GM18511 (cell line): ENCODE measurements at regions not wholly inside any gene's neighbourhood (a gene's known extent, or its start where the extent isn't known, plus 50 kb on each side); places are given as distances from the start of the nearest gene placed in this dataset.

ENCODE experiments used
- ATAC-seq: cut with Tn5 transposase; IDR thresholded peaks from one replicate; pipeline ENCODE4 v1.9.1; 2021; ENCODE audit warnings: mild to moderate bottlenecking, moderate library complexity; ENCODE audit not compliant: unreplicated experiment

GRCh38 chr2:6676776-6677175 lies 188.9 kb downstream of the CMPK2 start:
- no peak for ATAC-seq

DNA sequence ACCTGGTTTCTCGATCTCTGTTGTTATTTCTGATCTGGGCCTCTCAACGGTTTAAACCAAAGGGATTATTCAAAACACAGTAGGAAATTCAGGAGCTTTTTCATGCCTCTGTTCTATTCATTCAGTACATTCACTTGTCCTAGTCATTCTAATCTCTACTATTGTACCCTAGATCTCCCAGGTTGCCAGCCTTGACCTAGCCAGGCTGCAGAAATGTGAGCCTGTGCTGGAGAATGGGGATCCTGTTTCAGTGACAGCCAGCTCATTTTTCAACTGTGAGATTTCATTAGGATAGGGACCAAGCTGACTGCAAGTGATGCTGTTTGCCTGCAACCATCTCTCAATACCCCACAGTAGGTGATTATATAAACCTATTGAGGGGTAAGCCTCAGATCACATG lies 186.2 kb downstream of the CMPK2 start:
- ATAC-seq: no peak

DNA sequence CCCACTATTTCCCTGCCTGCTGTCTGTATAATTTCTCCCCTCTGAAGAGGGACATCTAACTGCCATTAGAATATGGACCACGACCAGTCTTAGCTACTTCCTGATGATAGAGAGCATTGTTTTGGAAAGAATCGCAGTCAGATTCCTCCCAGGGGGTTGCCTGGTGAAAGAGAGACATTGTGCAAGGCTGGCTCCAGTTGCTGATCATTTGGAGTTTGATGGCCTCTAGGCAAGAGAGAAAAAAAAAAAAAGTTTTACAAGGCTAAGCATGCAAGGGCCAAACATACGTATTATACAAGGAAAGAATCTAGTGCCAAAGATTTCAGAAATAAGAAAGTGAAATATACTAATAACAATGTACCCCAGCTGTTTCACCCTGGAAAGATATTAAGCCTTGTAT lies 182.2 kb downstream of the CMPK2 start:
- no peak for ATAC-seq

- no peak for ATAC-seq
Observed at GRCh38 chr2:6685447-6685846, 180.3 kb downstream of the CMPK2 start.

- ATAC-seq: no peak
Observed at GRCh38 chr2:6692056-6692455, 173.7 kb downstream of the CMPK2 start.

DNA sequence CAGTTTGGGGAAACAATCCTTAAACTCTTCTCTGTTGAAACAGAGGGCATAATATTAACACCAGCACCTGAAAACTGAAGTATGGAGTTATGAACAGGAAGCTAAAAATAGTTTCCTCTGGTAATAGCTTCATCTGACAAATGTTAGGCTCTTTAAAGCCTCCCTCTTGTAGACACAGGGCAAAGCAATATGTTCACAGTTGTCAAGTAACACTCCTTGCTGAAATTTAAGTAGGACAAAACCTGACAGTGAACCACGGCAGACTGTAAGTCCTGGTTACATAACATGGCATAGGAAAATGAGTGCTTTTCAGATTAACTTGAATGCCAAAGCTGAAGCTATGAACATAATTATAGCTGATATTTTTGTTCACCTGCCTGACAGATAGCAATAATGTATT lies 172.9 kb downstream of the CMPK2 start:
- no peak for ATAC-seq

DNA sequence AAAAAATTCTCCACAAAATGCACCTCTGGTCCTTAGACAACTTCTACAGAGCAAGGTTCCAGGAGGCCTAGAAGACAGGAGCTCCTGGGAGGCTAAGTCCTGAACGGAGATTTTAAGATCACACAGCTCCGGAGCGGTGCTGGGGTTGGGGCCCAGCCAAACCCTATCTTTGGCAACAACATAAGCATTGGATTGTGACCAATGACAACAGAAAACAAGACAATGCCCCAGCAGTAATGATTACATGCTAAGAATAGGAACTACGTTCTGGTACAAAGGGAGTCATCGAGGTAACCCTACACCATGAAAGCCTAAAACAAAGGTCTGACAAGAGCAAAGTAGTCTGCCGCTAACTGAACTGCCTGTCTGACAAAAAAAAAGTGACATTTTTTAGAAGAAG lies 171.2 kb downstream of the CMPK2 start:
- no peak for ATAC-seq

GRCh38 chr2:6700335-6700734 lies 165.4 kb downstream of the CMPK2 start:
- ATAC-seq: no peak

DNA sequence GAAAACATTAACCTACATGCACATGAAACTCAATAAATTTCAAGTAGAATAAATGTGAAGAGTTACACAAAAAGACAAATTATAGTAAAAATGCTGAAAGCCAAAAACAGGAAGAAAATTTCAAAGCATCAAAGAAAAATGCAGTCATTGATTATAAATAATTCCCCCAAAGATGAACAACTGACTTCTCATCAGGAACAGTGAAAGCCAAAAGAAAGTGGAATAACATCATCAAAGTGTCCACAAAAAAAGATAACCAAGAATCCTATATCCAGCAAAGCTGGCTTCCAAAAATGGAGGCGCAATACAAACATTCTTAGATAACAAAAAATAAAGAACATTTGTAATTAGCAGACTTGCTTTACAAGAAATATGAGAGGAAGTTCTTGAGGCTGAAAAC lies 161.6 kb downstream of the CMPK2 start:
- no peak for ATAC-seq

- no peak for ATAC-seq
Observed at GRCh38 chr2:6721395-6721794, 144.3 kb downstream of the CMPK2 start.

GRCh38 chr2:6722574-6722973 lies 143.1 kb downstream of the CMPK2 start:
- no peak for ATAC-seq

GRCh38 chr2:6723865-6724604 lies 141.7 kb downstream of the CMPK2 start:
- ATAC-seq: no peak

- ATAC-seq: no peak
Observed at GRCh38 chr2:6724605-6725140, 141.0 kb downstream of the CMPK2 start.

- no peak for ATAC-seq
Observed at GRCh38 chr2:6728156-6728555, 137.6 kb downstream of the CMPK2 start.

DNA sequence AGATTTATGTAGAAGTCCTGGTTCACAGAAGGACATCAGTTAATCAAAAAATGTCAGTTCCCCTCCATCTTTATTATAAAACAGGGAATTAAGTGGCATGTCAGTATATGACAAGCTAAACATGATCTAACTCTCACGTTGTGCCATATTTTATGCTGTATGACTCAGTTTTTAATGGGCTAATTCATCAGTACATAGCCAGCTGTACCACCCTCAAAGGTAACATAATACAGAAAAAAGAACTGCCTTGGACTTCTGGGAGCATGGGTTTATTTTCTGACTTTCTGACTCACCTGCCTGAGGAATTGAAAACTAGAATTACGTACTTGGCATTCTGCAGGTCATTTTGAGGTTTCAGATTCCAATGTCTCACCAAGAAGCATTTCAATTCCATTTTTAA lies 135.7 kb downstream of the CMPK2 start:
- ATAC-seq: no peak

DNA sequence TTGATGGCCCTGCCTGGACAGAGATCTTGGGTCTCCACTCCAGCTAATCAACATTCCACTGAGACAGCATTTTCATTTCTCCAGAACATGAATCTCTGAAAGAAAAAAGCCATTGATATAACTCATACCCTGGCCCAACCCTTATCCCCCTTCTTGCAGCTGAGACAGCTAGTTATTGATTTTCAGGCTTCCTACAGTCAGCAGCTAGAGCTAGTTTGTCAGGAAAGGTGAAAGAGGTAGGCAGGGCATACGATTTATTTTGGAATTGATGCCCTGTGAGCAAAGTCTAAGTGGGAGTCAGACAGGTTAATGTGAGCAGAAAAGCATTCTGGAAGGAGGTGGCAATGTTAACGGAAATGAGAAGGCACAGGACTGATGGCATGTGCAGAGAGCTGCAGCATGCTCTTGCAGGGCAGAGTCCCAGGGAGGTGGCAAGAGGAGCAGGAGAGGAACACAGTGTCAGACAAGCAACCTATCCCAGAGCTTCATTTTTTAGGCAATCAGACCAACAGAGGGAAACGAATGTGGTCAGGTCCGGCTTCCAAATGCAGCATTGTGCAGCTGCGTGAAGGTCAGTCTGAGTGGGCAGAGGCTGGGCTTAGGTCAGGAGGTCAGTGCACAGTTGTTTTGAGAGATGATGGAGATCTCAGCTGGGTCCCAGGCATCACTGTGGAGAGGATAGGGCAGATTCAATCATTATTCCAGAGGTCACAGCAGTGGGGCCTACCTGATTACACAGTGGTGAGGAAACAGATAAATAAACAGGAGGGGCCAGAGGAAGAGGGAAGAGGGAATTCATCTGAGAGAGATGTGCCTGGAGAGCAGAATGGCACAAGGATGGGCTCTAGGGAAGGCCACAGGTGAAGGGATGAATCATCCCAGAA lies 134.8 kb downstream of the CMPK2 start:
- ATAC-seq: no peak

DNA sequence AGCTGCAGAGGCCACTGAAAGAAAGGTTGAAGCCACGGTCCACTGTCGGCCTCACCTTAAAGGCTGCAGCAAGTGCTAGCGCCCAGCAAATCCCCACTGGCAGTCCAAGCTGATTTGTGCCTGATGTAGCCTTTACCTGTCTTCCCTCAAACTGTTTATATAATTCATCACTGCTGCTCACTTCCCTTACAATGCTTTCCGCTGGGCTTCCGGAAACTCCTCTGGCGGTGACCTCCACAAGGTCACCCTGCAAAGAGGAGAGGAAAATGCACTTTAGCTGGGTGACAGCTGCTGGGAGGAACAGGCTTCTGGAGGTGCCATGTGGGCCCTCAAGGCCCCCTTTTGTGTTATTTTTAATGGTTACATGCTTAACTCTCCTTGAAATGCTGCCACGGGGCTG lies 126.2 kb downstream of the CMPK2 start:
- ATAC-seq: no peak

- no peak for ATAC-seq
Observed at GRCh38 chr2:6741229-6741628, 124.5 kb downstream of the CMPK2 start.

DNA sequence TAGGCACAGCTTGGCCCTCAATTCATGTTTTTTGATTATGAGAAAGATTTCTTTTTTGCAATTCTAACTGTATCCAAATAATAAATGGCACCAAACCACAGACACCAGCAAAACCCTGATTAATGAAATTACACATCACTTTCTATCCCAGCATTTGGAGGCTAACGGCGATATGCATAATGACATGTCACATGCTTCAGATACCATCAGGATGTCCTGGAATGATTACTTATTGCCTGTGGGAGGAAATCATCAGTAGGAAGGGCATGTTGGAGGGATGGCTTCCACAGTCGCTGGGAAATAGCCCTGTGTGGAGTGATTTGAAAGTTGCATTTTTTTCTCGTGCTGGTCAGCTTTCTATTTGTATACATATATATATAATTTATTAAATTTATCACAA lies 121.7 kb downstream of the CMPK2 start:
- ATAC-seq: no peak

DNA sequence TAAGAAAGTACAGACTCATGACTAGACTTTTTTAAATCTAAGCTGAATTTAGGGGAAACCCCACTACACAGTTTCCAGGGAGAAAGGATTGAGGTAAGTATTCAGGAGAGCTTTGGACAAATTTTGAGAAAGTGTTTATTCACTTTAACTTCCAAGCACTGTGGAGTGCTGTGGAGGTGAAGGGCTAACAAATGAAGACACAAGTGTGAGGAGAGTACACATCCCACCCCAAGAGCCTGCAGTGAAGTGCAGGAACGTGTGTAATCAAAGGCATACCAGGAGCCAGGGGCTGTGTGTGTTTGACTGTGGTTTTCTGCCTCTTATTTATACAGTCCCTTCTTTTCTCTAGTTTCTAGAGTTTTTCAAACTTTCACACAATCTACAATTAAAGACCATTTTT lies 118.3 kb downstream of the CMPK2 start:
- ATAC-seq: no peak

GRCh38 chr2:6748406-6749067 lies 117.2 kb downstream of the CMPK2 start:
- no peak for ATAC-seq

GRCh38 chr2:6749962-6750361 lies 115.7 kb downstream of the CMPK2 start:
- ATAC-seq: no peak
